ENCODE measurements at regions not wholly inside any gene's neighbourhood (a gene's known extent, or its start where the extent isn't known, plus 50 kb on each side); places are given as distances from the start of the nearest gene placed in this dataset.
A peak's percentile ranks its signal among the peaks of the same experiment; 100 is the strongest.

- no peak for DNase-seq (ENCODE audit: extremely low read depth, low read depth, low spot score)
These were observed 55.1 kb downstream of the KIF4B start for GRCh38 chr5:155068616-155069100.

GRCh38 chr5:155069961-155070360 is 56.4 kb downstream of the KIF4B start:
- DNase-seq (ENCODE audit: extremely low read depth, low read depth, low spot score), result no peak

DNA sequence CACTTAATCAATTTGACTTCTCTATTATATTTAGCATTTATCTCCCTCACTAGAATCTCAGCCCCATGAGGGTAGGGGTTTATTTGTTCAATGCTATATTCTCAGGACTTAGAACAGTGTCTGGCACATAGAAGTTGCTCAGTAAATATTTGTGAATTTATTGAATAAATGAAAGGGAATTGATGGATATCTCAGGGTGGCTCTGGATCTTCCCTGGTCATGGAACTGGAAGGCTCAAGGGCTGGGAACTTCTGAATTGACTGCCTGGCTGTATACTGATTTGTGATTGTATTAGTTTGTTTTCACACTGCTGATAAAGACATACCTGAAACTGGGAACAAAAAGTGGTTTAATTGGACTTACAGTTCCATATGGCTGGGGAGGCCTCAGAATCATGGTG is 57.2 kb downstream of the KIF4B start:
- DNase-seq (ENCODE audit: extremely low read depth, low read depth, low spot score), result no peak

DNA sequence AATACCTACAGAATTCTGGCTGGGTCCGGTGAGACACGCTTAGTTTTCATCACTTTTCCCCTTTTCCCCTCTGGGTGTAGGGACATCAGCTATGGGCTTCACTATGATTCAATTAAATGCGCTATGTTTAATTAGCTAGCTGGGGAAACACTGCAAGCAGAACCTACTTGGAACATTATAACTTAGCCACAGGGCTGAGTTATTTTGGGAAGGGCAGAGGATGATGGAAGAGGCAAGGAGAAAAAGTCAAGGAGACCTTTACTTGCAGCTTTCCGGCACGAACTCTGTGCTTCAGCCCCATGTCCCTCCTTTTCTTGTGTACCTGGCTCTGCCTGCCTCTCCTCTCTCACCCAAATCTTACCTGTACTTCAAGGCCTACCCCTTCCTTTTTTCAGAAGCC is 62.8 kb downstream of the KIF4B start:
- no peak for DNase-seq (ENCODE audit: extremely low read depth, low read depth, low spot score)

DNA sequence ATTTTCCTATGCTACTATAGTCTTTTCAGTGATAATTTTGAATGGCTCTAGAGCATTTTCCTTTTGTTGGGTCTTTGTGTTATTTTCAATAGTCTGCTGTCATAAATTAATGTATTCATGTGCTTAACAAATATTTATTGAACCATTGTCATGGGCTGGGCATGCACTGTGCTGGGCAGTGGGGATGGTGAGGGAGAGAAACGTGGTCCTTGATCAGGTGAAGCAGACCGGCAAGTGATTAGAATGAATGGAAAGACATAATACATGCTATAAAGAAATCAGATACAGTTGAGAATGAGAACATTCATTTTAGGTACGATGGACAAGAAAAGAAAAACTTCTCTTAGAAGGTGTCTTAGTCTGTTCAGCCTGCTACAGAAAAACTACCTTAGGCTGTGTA is 66.1 kb downstream of the KIF4B start:
- no peak for DNase-seq (ENCODE audit: extremely low read depth, low read depth, low spot score)

DNA sequence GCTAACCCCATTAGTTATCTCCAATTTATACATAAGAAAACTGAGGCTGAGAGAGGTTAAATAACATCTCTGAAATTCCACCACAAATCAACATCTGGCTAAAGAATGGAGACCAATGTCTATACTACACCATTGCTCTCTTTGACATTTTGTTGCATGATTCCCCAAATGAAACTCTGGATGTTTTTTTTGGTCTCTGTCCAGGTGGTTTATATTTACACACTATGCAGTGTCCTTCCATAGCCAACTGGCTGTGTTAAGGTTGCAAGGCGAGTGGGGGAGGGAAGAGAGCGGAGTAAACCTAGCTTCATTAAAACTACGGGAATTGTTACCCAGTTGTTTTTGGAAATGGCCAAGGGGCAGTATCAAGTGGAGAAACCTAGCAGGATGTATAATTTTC is 67.2 kb downstream of the KIF4B start:
- DNase-seq (ENCODE audit: extremely low read depth, low read depth, low spot score), result no peak

- DNase-seq (ENCODE audit: extremely low read depth, low read depth, low spot score), result no peak
These were observed 68.1 kb downstream of the KIF4B start for GRCh38 chr5:155081618-155082017.

GRCh38 chr5:155082401-155082800 is 68.8 kb downstream of the KIF4B start:
- DNase-seq (ENCODE audit: extremely low read depth, low read depth, low spot score), result peak; percentile 54

DNA sequence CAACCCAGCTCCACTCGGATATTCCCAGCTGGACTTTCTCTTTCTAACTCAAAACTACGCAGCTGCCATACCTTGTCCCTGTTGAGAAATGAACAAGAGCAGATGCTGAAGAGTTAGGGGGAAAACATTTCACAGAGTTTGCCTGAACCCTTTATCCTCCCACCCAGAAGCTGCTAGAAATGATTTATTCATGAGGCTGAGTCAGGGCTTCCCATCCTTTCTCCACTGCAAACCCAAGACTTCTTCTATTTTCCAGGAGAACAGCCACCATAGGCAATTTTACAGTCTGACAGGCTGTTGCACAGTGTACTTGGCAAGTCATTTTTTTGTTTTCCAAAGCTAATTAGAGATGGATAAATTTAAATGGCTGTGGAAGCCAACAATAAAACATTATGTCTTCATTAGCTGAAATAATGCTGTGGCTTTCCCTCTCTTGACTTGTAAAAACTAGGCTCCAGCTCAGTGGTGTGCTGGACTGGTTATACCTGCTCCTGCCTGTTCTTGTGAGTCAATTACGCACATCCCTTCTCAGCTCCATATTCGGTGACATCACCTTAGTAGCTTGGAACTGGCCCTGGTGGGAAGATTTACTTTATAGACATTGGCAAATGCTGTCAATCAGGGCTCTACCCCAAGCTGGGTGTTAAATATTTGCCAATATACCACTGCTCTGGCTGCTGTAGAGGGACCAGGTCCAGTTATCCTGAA is 71.9 kb downstream of the KIF4B start:
- no peak for DNase-seq (ENCODE audit: extremely low read depth, low read depth, low spot score)

DNA sequence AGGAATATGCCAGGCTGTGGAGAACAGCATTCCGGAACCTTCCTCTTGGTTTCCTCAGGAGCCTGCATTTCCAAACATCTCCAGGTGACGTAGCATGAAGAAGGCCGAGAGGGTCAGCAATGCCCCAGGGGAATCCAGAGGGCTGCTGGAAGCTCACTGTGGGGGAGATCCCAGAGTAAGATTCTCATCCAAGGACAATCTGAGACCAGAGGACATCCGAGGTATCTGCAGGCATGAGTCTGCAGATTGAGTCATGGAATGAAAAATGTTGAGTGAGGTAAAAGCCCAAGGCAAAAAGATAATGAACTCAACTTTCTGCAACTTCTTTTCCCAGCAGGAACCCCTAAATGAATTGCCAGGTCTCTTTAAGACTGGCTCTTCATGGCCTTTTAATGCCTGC is 73.5 kb downstream of the KIF4B start:
- no peak for DNase-seq (ENCODE audit: extremely low read depth, low read depth, low spot score)

DNA sequence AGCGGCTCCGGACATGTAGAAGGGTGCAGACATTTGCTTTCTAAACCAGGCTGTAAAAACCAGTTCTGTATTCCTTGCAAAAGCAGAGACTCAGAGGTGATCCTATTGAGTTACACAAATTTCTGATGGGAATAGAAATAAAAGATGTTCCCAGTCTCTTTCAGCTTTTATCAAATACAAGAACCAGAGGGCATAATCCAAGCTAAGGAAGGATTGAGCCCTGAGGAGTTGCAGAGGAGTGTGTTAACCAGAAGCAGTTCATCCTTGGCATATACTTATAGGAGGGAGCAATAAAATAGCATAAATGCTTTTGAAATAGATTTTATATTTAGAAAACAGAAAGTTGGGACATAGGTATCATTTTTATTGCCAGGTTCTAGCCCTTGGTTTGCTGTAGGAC is 75.3 kb downstream of the KIF4B start:
- DNase-seq (ENCODE audit: extremely low read depth, low read depth, low spot score), result no peak

DNA sequence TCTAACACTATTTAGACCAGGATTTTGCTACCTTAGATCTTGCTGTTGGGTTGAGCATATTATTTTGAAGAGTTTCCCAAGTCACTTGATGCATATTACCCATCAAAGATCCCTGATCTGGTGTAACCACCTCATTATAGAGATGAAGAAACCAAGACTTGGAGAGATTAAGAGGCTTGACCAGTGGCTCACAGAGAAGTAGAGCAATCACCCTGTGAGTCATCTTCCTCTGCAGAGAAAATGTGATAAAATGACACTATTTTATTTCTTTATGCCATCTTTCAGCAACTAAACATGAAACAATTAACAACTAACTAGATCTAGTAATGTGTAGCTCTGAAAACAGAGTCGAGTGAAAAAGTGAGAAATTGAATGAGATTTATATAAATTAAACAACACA is 76.1 kb downstream of the KIF4B start:
- no peak for DNase-seq (ENCODE audit: extremely low read depth, low read depth, low spot score)

DNA sequence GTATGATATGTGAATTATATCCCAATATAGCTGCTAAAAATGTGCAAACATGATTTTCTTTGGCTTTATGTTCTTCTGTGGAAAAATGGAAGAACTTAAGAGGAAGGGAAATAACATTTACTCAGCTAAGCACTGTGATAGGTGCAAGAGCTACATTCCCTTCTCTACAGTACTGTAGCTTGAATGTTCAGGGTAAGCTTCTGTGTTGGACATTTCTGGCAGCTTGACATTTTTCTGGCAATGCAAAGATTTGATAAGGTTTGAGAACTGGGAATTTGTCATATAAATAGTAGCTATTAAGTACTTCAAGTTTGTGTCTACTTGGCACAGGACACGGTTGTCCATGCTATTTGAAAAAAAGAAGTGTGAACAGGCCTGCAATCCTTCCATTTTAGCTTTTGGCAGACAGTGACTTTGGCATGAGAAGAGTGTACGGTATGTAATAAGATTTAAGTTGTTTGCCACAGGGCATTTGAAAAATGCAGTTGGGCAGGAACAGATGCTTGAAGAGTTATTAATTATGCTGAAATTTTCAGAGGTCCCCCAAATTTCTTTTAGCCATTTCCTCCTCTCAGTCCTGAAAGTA is 77.6 kb downstream of the KIF4B start:
- no peak for DNase-seq (ENCODE audit: extremely low read depth, low read depth, low spot score)

GRCh38 chr5:155091768-155092717 is 78.5 kb downstream of the KIF4B start:
- no peak for DNase-seq (ENCODE audit: extremely low read depth, low read depth, low spot score)

DNA sequence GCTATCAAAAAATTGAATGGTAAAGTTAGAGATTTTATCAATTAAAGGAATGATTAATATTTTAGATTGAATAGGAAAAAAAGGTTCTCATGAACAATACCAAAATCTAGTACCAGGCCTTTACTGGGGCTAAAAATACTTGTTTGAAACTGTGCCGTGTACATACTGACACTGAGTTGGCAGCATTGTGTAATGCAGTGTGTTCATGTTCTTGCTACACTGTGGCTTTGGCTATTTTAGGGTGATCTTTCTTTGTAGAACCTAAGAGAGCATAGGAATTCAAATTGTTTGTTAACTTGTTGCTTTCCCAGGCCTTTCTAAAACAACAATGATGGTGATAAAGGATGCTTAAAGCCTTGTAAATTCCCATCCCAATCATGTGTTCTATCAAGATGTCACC is 80.9 kb downstream of the KIF4B start:
- no peak for DNase-seq (ENCODE audit: extremely low read depth, low read depth, low spot score)

DNA sequence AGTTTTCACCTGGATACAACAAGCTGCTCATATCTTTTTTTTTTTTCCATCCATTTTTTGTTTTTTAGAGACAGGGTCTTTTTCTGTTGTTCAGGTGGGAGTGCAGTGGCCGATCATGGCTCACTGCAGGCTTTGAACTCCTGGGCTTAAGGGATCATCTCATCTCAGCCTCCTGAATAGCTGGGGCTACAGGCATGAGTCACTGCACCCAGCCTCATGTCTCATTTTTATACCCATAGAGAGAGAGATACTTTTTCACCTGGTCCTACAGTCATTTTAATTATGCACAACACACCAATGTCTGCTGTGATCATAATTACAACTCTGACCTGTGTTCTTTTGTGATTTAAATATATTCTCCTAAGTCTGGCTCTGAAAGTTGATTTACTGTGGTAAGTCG is 84.4 kb downstream of the KIF4B start:
- no peak for DNase-seq (ENCODE audit: extremely low read depth, low read depth, low spot score)

GRCh38 chr5:155098433-155098832 is 84.9 kb downstream of the KIF4B start:
- no peak for DNase-seq (ENCODE audit: extremely low read depth, low read depth, low spot score)

GRCh38 chr5:155101697-155102096 is 88.1 kb downstream of the KIF4B start:
- DNase-seq (ENCODE audit: extremely low read depth, low read depth, low spot score), result no peak

DNA sequence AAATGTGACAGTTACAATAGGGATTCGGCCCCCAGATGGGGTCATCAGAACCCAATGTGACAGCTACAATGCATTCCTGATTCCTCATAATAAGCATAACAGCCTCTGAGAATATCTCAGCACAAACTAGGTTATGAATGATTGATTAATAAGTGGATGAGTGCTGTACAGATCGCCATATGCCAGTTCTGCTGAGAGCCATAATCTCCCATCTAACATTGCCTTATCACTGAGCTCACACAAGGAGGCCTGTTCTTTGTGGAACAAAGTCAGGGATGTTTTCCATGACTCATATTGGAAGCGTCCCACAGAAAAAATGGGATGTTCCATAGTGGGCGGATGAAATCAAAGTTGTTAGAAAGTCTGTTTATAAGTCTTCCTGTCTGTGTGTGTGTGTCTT is 89.6 kb downstream of the KIF4B start:
- DNase-seq (ENCODE audit: extremely low read depth, low read depth, low spot score), result no peak

DNA sequence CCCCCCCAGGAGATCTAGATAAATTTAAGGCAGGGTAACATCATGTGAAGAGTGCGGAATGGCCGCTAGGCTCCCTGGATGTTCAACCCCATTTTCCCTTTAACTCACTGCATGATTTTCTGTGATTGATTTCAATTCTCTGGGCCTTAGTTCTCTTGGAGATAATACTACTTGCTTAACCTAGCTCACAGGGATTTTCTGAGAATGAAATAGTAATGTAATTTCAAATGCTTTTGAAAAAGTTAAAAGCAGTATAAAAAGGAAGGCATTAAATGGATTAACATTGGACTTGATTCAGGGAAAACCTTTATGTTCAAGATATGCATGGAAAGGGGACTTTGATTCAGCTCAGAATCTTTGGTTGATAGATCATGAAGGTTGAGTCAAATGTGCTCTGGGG is 90.9 kb downstream of the KIF4B start:
- no peak for DNase-seq (ENCODE audit: extremely low read depth, low read depth, low spot score)

GRCh38 chr5:155106221-155106620 is 92.7 kb downstream of the KIF4B start:
- no peak for DNase-seq (ENCODE audit: extremely low read depth, low read depth, low spot score)

DNA sequence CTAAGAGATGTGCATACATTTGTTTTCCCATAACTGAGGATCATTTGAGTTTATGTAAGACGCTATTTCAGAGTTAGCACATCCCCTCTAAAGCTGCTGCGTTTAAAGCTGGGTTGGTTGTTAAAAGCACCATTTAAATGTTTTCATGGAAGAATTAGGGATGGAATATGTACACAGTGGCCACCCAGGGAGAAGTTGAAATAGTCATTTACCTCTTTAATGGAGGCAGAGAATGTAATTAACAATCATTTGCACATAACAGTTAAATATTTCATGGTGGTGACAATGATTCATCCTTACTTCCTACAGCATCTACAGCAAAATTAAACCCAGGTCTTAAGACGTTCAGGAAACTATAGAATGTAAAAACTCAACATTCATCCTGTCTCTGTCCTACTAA is 100.3 kb downstream of the KIF4B start:
- DNase-seq (ENCODE audit: extremely low read depth, low read depth, low spot score), result no peak

Measured in glomerular endothelial cell (primary cell).